ENCODE measurements at regions not wholly inside any gene's neighbourhood (a gene's known extent, or its start where the extent isn't known, plus 50 kb on each side); places are given as distances from the start of the nearest gene placed in this dataset.
"Not testable (repeated sequence)": the region's sequence is repeated elsewhere in the genome, so short reads cannot be mapped to it uniquely, and the experiment has no call there.

DNA sequence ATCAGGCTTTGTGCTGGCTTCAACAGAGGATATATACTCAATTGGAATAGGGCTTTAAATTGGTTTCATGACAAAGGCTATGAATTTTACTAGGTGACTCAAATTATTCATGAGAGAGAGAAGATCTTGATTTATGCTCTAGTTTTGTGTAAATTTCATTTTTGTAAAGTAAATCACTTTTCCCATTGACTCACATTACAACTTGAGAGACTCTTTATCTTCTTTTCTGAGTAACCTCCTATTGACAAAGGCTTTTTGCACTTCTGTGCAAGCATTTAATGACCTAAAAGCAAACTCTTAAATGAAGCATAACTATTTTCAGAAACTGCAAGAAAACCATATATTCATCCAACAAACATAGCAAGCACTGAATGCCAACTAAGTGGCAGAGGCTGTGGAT lies 98.5 kb upstream of the RHOBTB1 start:
- Mint-ChIP-seq H3K27me3 (no peaks in the 10 kb centered on the region), H3K36me3 (ENCODE audit: low read depth) (no peaks in the 10 kb centered on the region), H3K9me3 (no peaks in the 10 kb centered on the region), H3K4me1 (no peaks in the 10 kb centered on the region), H3K27ac (no peak overlapping the region), H3K4me3 (no peak overlapping the region)
- CTCF ChIA-PET: no interaction called here
- DNase-seq: no peak
- POLR2A ChIA-PET: no interaction called here

DNA sequence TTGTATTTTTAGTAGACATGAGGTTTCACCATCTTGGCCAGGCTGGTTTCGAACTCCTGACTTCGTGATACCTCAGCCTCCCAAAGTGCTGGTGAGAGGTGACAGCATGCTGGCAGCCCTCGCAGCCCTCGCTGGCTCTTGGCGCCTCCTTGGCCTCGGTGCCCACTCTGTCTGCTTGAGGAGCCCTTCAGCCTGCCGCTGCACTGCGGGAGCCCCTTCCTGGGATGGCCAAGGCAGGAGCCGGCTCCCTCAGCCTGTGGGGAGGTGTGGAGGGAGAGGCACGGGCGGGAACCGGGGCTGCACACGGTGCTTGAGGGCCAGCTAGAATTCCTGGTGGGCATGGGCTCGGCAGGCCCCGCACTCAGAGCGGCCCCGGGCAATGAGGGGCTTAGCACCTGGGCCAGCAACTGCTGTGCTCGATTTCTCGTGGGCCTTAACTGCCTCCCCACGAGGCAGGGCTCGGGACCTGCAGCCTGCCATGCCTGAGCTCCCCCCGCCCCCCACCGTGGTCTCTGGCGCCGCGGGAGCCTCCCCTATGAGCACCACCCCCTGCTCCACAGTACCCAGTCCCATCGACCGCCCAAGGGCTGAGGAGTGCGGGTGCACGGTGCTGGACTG lies 96.5 kb upstream of the RHOBTB1 start:
- H3K36me3 Mint-ChIP-seq (ENCODE audit: low read depth): no peaks in the 10 kb centered on the region
- no peak for DNase-seq
- no peak overlapping the region for H3K27ac Mint-ChIP-seq
- H3K4me1 Mint-ChIP-seq: no peaks in the 10 kb centered on the region
- CTCF ChIA-PET: no interaction called here
- H3K4me3 Mint-ChIP-seq: no peak overlapping the region
- no peaks in the 10 kb centered on the region for H3K9me3 Mint-ChIP-seq
- H3K27me3 Mint-ChIP-seq: no peaks in the 10 kb centered on the region
- POLR2A ChIA-PET: no interaction called here

DNA sequence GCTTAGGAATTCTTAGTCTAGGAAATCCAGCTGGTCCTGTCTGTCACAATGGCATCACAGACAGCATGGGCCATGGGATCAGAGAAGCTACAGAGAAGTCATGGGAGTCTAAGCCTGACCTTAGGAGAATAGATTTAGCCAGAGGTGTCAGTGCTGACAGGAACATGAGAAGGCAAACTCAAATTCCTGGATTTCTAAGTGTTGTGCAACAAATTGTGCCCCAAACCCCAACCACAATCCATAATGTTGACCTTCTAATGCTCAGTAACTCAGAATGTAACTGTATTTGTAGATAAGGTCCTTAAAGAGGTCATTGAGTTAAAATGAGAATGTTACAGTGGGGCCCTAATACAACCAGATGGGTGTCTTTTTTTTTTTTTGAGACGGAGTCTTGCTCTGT lies 95.9 kb upstream of the RHOBTB1 start:
- Mint-ChIP-seq H3K36me3 (ENCODE audit: low read depth) (no peaks in the 10 kb centered on the region), H3K27me3 (no peaks in the 10 kb centered on the region), H3K27ac (no peak overlapping the region), H3K4me1 (no peaks in the 10 kb centered on the region), H3K9me3 (no peaks in the 10 kb centered on the region), H3K4me3 (no peak overlapping the region)
- ChIA-PET POLR2A (no interaction called here), CTCF (no interaction called here)
- no peak for DNase-seq

DNA sequence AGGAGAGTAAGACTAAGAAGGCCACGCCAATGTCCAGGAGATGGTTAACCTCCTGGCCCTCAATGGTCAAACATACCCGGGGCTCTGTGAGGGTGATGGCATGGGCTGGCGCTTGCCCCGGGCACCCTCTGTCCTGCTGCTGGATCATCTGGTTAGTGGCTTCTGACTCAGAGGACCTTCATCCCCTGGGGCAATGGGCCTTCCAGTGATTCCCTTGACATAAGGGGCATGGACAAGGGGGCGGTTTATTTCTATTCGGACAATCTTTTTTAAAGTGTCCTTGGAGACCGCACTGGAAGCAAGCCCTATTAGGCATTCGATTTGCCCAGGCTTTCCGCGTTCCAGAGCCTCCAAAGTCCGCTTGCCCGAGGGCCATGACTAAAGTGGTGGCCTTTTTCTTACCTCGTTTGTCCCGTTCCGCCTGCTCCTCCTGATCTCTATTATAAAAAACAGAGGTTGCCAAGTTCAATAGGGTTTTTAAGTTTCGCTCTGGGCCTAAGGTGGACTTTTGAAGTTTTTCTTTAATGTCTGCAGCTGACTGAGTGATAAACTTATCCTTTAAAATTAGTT lies 93.4 kb upstream of the RHOBTB1 start:
- H3K27ac Mint-ChIP-seq; H3K36me3 Mint-ChIP-seq (ENCODE audit: low read depth); H3K9me3 Mint-ChIP-seq; DNase-seq; H3K4me1 Mint-ChIP-seq; H3K4me3 Mint-ChIP-seq; H3K27me3 Mint-ChIP-seq; POLR2A ChIA-PET; CTCF ChIA-PET: not testable (repeated sequence)

DNA sequence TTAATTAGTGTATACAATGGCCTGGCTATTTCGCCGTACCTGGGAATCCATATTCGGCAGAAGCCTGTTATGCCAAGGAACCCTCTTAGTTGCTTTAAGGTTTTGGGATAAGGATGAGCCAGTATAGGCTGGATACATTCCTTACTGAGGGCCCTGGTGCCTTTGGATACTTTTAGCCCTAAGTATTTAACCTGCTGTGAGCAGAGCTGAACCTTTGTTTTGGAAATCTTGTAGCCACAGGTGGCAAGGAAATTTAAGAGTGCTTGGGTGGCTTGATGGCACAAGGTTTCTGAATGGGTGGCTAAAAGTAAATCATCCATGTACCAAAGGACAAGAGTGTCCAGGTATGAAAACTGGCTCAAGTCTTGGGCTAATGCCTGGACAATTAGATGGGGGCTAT lies 92.2 kb upstream of the RHOBTB1 start:
- DNase-seq; H3K4me3 Mint-ChIP-seq; POLR2A ChIA-PET; H3K36me3 Mint-ChIP-seq (ENCODE audit: low read depth); H3K9me3 Mint-ChIP-seq; H3K27me3 Mint-ChIP-seq; H3K27ac Mint-ChIP-seq; H3K4me1 Mint-ChIP-seq; CTCF ChIA-PET: not testable (repeated sequence)

DNA sequence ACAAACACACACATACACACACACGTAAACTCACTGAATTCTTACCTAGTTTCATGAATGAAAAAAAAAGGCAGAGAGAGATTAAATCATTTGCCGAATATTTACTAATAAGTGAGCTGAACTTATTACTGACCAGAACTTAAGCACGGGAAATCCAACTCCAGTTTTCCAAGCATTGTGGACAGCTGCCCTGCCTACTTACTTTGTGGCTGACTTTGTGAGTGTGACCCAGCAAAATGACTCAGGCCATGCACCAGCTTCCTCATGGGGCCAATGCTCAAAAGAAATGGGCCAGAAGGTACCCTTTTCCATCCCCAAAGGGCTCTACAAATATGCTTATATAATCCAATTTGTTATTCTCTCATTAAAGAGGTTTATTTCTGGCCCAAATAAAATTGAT lies 87.4 kb upstream of the RHOBTB1 start:
- Mint-ChIP-seq H3K4me3 (no peak overlapping the region), H3K4me1 (no peaks in the 10 kb centered on the region), H3K27ac (no peak overlapping the region), H3K36me3 (ENCODE audit: low read depth) (no peaks in the 10 kb centered on the region), H3K9me3 (no peaks in the 10 kb centered on the region), H3K27me3 (peaks cover 5% of the 10 kb centered on the region)
- DNase-seq: no peak
- POLR2A ChIA-PET: no interaction called here
- CTCF ChIA-PET: interaction anchor here (0.6 kb wide), 1 partner anchor 110 kb away, joined by 3 read pairs; no protein-coding TSS in a partner anchor

DNA sequence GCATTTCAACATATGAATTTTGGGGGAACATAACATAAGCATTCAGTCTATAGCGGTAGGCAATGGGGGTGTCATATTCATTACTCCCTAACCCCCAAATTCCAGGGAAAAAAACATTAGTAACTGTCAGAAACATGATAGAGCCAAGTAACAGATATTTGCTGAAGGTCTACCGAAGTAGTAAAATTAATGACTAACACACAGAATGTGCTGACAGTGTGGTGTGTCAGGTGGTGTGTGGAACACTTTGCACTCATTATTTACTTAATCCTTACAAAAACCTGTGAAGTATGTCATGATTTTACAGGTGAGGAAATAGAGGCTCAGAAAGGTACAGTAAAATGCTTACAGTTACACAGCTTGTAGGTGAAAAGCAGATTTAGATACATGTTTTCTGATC lies 85.4 kb upstream of the RHOBTB1 start:
- H3K27ac Mint-ChIP-seq: no peak overlapping the region
- no peak for DNase-seq
- no peaks in the 10 kb centered on the region for H3K9me3 Mint-ChIP-seq
- H3K27me3 Mint-ChIP-seq: peaks cover 6% of the 10 kb centered on the region
- H3K36me3 Mint-ChIP-seq (ENCODE audit: low read depth): no peaks in the 10 kb centered on the region
- no peaks in the 10 kb centered on the region for H3K4me1 Mint-ChIP-seq
- ChIA-PET POLR2A (no interaction called here), CTCF (no interaction called here)
- no peak overlapping the region for H3K4me3 Mint-ChIP-seq

DNA sequence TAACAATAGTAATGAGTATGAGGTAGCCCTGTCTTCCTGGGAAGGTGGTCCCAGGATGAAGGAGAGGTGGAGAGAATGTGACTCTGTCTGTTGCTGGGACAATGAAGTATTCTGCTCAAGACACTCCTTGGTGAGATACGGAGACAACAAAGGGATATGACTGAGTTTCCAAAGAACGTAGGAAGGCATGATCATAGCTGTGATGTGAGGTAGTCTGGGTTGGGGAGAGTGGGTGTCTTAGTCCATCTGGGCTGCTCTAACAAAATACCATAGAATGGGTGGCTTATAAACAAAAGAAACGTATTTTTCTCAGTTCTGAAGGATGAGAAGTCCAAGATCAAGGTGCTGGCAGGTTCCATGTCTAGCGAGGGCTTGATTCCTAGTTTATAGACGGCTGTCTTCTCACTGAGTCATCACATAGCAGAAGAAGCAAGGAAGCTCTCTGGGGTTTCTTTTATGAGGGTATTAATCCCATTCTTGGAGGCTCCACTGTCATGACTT lies 84.9 kb upstream of the RHOBTB1 start:
- H3K27ac Mint-ChIP-seq: no peak overlapping the region
- ChIA-PET CTCF (no interaction called here), POLR2A (no interaction called here)
- no peaks in the 10 kb centered on the region for H3K36me3 Mint-ChIP-seq (ENCODE audit: low read depth)
- H3K4me3 Mint-ChIP-seq: no peak overlapping the region
- peaks cover 6% of the 10 kb centered on the region for H3K27me3 Mint-ChIP-seq
- no peak for DNase-seq
- no peaks in the 10 kb centered on the region for H3K4me1 Mint-ChIP-seq
- no peaks in the 10 kb centered on the region for H3K9me3 Mint-ChIP-seq

DNA sequence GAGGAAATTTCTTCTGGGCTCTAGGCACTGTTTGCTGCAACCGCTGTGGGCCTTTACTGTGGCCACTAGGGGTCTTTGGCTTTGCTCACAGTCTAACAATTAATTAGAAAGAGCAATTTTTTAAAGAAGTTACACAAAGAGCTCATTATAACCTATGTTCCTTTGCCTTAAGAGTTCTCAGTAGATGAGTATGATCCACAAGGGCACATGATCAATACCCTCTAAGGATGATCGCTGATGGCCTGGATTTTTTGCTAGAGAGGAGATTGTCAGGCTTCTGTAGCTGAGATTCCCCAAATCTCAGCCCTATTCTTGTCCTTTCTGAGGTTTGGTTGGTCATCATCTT lies 80.8 kb upstream of the RHOBTB1 start:
- H3K27ac Mint-ChIP-seq: no peak overlapping the region
- H3K4me3 Mint-ChIP-seq: no peak overlapping the region
- no peaks in the 10 kb centered on the region for H3K9me3 Mint-ChIP-seq
- H3K36me3 Mint-ChIP-seq (ENCODE audit: low read depth): no peaks in the 10 kb centered on the region
- no peaks in the 10 kb centered on the region for H3K4me1 Mint-ChIP-seq
- POLR2A ChIA-PET: no interaction called here
- no peak for DNase-seq
- CTCF ChIA-PET: no interaction called here
- H3K27me3 Mint-ChIP-seq: peaks cover 9% of the 10 kb centered on the region

DNA sequence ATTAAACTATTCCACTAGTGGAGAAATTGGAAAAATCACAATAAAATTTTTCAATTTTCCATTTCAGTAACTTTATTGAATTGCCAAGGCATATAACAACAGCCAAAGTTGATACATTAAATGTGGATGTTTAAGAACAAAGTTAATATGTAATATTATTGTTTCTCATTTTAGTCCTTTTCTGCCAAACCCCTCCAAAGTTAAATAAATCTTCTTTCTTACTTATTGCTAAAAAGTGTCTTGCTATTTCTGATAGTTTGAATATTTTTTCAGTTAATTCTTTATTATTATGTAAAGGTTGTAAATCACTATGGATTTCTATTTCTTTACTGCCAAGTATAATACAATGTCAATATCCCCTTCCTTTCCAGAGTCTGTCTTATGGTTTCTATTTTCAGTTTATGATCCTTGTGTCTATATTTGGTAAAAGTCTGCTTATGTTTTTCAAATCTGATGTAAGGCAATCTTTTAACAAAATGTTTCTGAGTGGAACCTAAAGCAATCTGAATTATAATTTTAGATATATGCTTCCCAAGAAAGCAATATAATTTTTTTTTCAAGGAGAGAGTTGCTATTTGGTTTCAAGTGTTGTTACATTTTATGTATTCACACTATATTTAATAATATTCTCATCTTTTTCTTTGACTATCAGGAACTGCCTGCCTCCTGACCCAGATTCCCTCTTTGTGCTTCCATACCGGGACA lies 80.3 kb upstream of the RHOBTB1 start:
- POLR2A ChIA-PET: no interaction called here
- H3K4me1 Mint-ChIP-seq: no peaks in the 10 kb centered on the region

DNA sequence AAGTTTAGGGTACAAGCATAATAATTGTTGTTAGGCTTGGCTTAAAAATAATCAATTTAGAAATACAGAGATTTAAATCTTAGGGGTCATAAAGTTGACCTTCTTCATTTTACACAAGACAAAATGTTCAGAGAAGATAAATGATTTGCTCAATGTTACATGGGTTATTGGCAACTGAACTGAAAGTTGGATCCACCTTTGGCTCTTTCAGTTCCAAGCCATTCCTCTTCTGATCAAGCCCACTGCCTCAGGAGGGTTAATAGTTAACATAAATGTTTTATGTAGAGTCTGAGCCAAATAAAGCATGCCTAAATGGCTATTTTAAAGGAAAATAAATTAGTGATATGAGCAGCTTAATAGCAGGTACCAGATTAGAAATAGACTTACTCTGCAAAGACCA lies 79.1 kb upstream of the RHOBTB1 start:
- H3K27ac Mint-ChIP-seq: no peak overlapping the region
- CTCF ChIA-PET: no interaction called here
- no peak overlapping the region for H3K4me3 Mint-ChIP-seq
- POLR2A ChIA-PET: no interaction called here
- H3K27me3 Mint-ChIP-seq: peaks cover 9% of the 10 kb centered on the region
- H3K36me3 Mint-ChIP-seq (ENCODE audit: low read depth): no peaks in the 10 kb centered on the region
- H3K4me1 Mint-ChIP-seq: no peaks in the 10 kb centered on the region
- H3K9me3 Mint-ChIP-seq: no peaks in the 10 kb centered on the region
- DNase-seq: no peak

More for the DNA sequence above, 80.3 kb upstream of the RHOBTB1 start:
- CTCF ChIA-PET: no interaction called here
- Mint-ChIP-seq H3K9me3 (no peaks in the 10 kb centered on the region), H3K4me3 (no peak overlapping the region), H3K36me3 (ENCODE audit: low read depth) (no peaks in the 10 kb centered on the region), H3K27me3 (peaks cover 9% of the 10 kb centered on the region), H3K27ac (no peak overlapping the region)
- DNase-seq: no peak

DNA sequence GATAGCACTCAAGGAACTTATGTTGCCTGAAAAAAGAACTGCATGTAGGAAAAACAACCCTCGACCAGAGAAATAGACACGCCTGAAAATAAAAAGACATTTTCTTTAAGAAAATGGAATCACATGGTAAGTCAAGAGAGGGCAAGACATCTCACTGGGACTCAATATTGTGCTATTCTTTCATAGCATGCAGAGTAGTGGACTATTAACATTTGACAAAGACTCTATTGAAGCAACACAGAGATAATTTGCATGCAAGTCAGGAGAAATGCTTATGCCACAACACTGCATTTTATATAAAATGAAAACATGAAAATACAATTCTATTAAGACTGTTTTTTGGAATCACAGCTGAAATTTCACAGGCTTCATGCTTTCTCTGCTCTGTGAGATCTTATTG lies 77.9 kb upstream of the RHOBTB1 start:
- DNase-seq: no peak
- Mint-ChIP-seq H3K27me3 (peaks cover 9% of the 10 kb centered on the region), H3K9me3 (no peaks in the 10 kb centered on the region), H3K4me3 (no peak overlapping the region), H3K27ac (no peak overlapping the region), H3K4me1 (no peaks in the 10 kb centered on the region), H3K36me3 (ENCODE audit: low read depth) (no peaks in the 10 kb centered on the region)
- ChIA-PET CTCF (no interaction called here), POLR2A (no interaction called here)

DNA sequence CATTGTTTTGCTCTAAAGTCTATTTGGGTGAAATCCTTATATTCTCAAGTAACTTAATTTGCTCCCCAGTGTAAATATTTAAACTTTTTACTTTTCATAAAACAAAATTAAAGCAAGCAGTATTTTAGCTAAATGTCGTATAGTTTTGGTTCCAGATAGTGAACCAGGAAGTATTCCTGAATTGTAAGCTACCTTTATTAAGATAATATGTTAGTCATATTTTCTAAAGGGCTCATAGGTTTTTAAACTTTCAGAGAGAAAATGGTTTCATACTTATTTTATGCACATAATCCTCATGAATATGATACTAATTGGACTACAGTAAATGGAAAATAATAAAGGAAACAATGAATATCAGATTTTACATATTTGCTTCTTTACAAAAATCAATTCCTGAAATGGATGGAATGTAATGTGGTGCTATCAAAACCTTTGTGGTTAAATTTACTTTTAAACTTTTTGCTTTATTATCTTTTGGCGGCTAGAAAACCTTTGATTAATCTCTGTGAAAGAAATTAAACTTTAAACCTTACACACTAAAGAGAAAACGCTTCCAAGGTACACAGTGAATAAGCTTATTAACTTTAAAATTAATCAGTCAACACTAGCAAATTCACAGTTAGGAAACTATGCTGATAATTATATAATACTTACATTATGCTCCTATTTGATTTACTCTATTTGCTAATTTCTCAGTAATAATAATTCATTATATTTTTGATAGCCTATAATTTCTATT lies 76.6 kb upstream of the RHOBTB1 start:
- no peak overlapping the region for H3K27ac Mint-ChIP-seq
- H3K27me3 Mint-ChIP-seq: peaks cover 13% of the 10 kb centered on the region
- no peak for DNase-seq
- ChIA-PET CTCF (no interaction called here), POLR2A (no interaction called here)
- H3K36me3 Mint-ChIP-seq (ENCODE audit: low read depth): no peaks in the 10 kb centered on the region
- no peaks in the 10 kb centered on the region for H3K9me3 Mint-ChIP-seq
- H3K4me3 Mint-ChIP-seq: no peak overlapping the region
- no peaks in the 10 kb centered on the region for H3K4me1 Mint-ChIP-seq

DNA sequence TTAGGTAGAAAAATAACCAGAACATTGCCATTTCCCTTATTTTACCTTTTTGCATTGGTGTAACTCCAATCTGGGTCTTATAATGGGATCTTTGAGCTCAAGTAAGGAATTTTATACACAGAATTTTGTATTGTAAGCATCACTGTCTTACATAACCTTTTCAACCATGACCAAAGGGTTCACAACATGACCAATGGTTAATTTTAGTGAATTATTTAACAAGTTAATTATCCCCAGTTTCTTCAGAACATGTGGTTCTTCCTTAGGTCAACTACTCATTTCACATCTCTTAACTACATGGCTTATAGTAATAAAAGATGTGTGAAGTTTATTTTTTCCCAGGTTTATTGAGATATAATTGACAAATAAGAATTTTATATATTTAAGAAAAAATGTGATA lies 74.2 kb upstream of the RHOBTB1 start:
- Mint-ChIP-seq H3K4me3 (no peak overlapping the region), H3K27me3 (peaks cover 9% of the 10 kb centered on the region), H3K9me3 (no peaks in the 10 kb centered on the region), H3K36me3 (ENCODE audit: low read depth) (no peaks in the 10 kb centered on the region), H3K27ac (no peak overlapping the region), H3K4me1 (no peaks in the 10 kb centered on the region)
- no peak for DNase-seq
- ChIA-PET POLR2A (no interaction called here), CTCF (no interaction called here)
